ENCODE measurements at regions not wholly inside any gene's neighbourhood (a gene's known extent, or its start where the extent isn't known, plus 50 kb on each side); places are given as distances from the start of the nearest gene placed in this dataset.

DNA sequence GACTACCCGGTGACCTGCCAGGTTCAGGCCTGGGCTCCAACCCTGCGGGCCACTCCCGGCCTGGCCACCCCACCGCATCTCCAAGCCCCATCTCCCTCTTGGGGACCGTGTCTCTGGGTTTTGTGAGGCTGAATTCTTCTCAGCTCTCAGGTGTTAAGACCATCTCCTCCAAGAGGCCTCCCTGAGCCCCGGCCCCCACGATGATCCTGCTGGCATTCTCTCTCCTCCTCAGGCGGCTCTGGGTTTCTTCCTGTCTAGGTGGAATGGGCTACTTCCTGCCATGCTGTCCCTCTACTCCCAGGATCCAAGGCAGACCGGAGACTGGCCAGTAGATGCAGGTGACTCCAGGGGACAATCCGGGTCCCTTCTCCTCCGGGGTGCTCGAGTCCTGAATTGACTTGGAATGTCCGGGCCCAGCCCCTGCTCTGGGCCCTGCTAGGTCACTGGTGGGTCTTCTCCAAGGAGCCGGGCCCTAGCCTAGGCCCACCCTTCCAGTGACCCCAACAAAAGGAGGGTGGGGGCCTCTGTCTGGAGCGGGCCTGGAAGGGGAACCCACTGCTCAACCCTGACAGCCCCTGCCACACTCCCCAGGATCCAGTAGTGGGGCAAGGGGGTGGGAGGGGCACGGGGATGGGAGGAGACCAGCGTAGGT is 219.8 kb downstream of the C9orf50 start:
- no peak overlapping the region for H3K4me3 ChIP-seq (replicated peaks; ENCODE audit: low read depth, low read length)
- no peak for TF ChIP-seq CTCF (IDR thresholded peaks at IDR 0.05; ENCODE audit: low read depth, low read length, missing control alignments)
- no peak for DNase-seq (ENCODE audit: extremely low read depth, low read depth)

DNA sequence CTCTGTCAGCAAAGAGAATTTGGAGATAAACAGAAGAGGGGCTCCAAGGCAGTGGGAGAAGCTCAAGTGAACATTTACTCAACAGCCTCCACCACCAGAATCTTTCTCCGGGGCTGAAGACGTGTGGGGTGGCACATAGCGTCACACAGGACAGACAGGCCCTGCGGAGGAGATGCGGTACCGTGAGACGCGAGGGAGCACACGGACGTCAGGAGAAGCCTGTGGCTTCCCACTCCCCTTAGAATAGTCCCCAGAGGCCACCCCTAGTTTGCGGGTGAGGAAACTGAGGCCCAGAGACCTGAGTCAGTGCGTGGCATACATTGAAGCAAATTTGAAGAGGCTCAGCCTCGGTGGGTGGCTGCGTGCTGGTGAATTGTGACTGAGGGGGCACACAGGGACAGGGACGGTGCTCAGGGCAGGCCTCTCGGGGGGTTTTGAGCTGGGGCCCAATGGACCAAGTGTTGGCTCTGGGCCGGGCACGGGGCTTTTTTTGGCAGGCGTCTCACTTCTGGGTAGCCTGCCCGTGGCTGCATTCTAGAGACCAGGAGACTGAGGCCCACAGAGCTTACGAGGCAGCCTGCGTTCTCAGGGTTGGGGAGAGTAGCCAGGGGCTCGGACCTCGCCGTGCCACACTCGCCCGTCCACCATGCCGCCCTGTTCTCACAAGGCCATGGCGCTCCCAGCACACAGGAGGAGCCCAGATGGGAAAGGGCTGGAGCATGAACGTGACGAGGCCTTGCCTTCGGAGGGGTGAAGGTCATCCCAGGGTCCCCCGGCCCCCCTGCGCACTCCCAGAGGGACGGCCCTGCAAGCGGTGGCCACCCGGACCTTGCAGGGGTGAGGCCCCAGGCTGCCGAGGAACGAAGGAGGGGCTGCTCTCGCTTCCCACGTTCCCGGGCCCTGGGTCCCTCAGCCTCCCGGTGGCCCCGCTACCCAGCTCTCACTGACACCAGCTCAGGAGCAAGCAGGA is 220.6 kb downstream of the C9orf50 start:
- no peak for TF ChIP-seq CTCF (IDR thresholded peaks at IDR 0.05; ENCODE audit: low read depth, low read length, missing control alignments)
- H3K4me3 ChIP-seq (replicated peaks; ENCODE audit: low read depth, low read length): no peak overlapping the region
- no peak for DNase-seq (ENCODE audit: extremely low read depth, low read depth)

DNA sequence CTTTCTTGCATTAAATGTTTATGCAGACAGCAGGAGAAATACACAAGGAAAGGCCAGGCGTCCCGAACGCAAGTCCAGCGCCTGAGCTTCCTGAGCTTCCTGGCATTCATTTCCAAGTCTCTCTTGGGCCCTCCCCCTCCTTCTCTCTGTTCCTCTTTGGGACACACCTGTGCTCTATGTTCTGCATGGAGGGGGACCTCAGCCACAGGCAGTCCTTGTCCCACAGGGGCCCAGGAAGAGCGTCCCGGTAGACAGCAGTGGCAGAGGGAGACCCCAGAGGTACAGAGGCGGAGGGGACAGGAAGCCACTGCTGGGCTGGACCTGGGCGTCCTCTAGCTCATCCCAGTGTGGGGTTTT is 221.3 kb downstream of the C9orf50 start:
- DNase-seq (ENCODE audit: extremely low read depth, low read depth): no peak
- TF ChIP-seq CTCF (IDR thresholded peaks at IDR 0.05; ENCODE audit: low read depth, low read length, missing control alignments): no peak
- H3K4me3 ChIP-seq (replicated peaks; ENCODE audit: low read depth, low read length): no peak overlapping the region

GRCh38 chr9:129398961-129399633 is 221.0 kb upstream of the IER5L start:
- no peak overlapping the region for H3K4me3 ChIP-seq (replicated peaks; ENCODE audit: low read depth, low read length)
- DNase-seq (ENCODE audit: extremely low read depth, low read depth): no peak
- no peak for TF ChIP-seq CTCF (IDR thresholded peaks at IDR 0.05; ENCODE audit: low read depth, low read length, missing control alignments)

GRCh38 chr9:129398101-129398960 is 220.3 kb upstream of the IER5L start:
- no peak for TF ChIP-seq CTCF (IDR thresholded peaks at IDR 0.05; ENCODE audit: low read depth, low read length, missing control alignments)
- H3K4me3 ChIP-seq (replicated peaks; ENCODE audit: low read depth, low read length): no peak overlapping the region
- DNase-seq (ENCODE audit: extremely low read depth, low read depth): no peak

GRCh38 chr9:129397335-129397734 is 219.3 kb upstream of the IER5L start:
- TF ChIP-seq CTCF (IDR thresholded peaks at IDR 0.05; ENCODE audit: low read depth, low read length, missing control alignments): no peak
- DNase-seq (ENCODE audit: extremely low read depth, low read depth): no peak
- no peak overlapping the region for H3K4me3 ChIP-seq (replicated peaks; ENCODE audit: low read depth, low read length)

Data from HFF-Myc (cell line).